ENCODE measurements at regions not wholly inside any gene's neighbourhood (a gene's known extent, or its start where the extent isn't known, plus 50 kb on each side); places are given as distances from the start of the nearest gene placed in this dataset.

DNA sequence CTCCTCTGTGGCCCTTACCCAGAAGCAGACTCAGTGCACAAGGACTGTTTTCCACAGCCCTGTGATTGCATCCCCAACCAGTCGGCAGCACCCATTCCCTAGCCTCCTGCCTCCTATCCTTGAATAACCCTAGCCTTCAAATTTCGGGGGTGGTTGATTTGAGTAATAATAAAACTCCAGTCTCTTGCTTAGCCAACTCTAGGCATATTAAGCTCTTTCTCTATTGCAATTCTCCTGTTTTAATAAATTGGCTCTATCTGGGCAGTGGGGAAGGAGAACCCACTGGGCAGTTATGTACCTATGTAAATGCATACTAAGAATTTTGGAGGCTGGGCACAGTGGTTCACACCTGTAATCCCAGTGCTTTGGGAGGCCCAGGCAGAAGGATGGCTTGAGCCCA is 70.6 kb upstream of the ZMYND8 start:
- no peak overlapping the region for H2AFZ ChIP-seq (replicated peaks)
- Mint-ChIP-seq H3K9me3 (peaks cover 22% of the 10 kb centered on the region), H3K4me1 (peaks cover 3% of the 10 kb centered on the region), H3K4me3 (no peak overlapping the region), H3K27ac (no peak overlapping the region), H3K27me3 (ENCODE audit: insufficient read depth, low read depth) (peaks cover 2% of the 10 kb centered on the region), H3K36me3 (peaks cover 2% of the 10 kb centered on the region)
- H3K9ac ChIP-seq: no peak overlapping the region
- no peak overlapping the region for H3K4me3 ChIP-seq
- H3K27ac ChIP-seq: no peak overlapping the region
- no peaks in the 10 kb centered on the region for H4K20me1 ChIP-seq (ENCODE audit: low read depth)
- H3K9me3 ChIP-seq (ENCODE audit: low read depth): peaks cover 8% of the 10 kb centered on the region
- no peaks in the 10 kb centered on the region for H3K27me3 ChIP-seq
- TF ChIP-seq EZH2 (IDR thresholded peaks at IDR 0.05) (no peak), EZH2phosphoT487 (IDR thresholded peaks at IDR 0.05) (no peak)
- TF ChIP-seq, protein P1, sequence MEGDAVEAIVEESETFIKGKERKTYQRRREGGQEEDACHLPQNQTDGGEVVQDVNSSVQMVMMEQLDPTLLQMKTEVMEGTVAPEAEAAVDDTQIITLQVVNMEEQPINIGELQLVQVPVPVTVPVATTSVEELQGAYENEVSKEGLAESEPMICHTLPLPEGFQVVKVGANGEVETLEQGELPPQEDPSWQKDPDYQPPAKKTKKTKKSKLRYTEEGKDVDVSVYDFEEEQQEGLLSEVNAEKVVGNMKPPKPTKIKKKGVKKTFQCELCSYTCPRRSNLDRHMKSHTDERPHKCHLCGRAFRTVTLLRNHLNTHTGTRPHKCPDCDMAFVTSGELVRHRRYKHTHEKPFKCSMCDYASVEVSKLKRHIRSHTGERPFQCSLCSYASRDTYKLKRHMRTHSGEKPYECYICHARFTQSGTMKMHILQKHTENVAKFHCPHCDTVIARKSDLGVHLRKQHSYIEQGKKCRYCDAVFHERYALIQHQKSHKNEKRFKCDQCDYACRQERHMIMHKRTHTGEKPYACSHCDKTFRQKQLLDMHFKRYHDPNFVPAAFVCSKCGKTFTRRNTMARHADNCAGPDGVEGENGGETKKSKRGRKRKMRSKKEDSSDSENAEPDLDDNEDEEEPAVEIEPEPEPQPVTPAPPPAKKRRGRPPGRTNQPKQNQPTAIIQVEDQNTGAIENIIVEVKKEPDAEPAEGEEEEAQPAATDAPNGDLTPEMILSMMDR (IDR thresholded peaks at IDR 0.05): no peak
- H3F3A ChIP-seq (ENCODE audit: low read depth): peaks cover 7% of the 10 kb centered on the region
- no peak for DNase-seq (ENCODE audit: low spot score)
- no peaks in the 10 kb centered on the region for H3K36me3 ChIP-seq
- H3K79me2 ChIP-seq (ENCODE audit: low read depth): no peaks in the 10 kb centered on the region
- H3K4me1 ChIP-seq: no peaks in the 10 kb centered on the region
- no peak overlapping the region for H3K4me2 ChIP-seq

DNA sequence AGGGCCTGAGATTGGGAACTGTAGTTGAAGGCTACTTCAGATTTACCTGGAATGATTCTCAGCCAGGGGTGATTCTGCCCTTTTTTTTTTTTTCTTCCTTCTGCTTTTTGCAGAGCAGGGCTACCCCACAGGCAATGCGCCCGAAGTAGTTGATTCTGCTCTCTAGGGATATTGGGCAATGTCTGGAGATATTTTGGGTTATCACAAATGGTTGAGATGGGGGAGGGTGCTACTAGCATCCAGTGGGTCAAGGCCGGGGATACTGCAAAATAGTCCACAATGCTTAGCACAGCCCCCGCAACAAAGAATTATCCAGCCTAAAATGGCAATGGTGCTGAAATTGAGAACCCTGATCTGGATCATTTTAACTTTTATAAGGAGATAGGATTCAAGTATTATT is 71.2 kb upstream of the ZMYND8 start:
- H3K27me3 Mint-ChIP-seq (ENCODE audit: insufficient read depth, low read depth): peaks cover 2% of the 10 kb centered on the region
- H3K4me2 ChIP-seq: no peak overlapping the region
- H3K27me3 ChIP-seq: no peaks in the 10 kb centered on the region
- no peak overlapping the region for H3K9ac ChIP-seq
- no peak overlapping the region for H3K4me3 Mint-ChIP-seq
- TF ChIP-seq EZH2 (IDR thresholded peaks at IDR 0.05): no peak
- no peak for TF ChIP-seq EZH2phosphoT487 (IDR thresholded peaks at IDR 0.05)
- TF ChIP-seq, protein P1 (IDR thresholded peaks at IDR 0.05): no peak
- H3K27ac Mint-ChIP-seq: no peak overlapping the region
- H3K4me1 Mint-ChIP-seq: peaks cover 3% of the 10 kb centered on the region
- peaks cover 2% of the 10 kb centered on the region for H3K36me3 Mint-ChIP-seq
- H3K36me3 ChIP-seq: no peaks in the 10 kb centered on the region
- peaks cover 7% of the 10 kb centered on the region for H3F3A ChIP-seq (ENCODE audit: low read depth)
- H3K9me3 ChIP-seq (ENCODE audit: low read depth): peaks cover 8% of the 10 kb centered on the region
- H3K79me2 ChIP-seq (ENCODE audit: low read depth): no peaks in the 10 kb centered on the region
- H2AFZ ChIP-seq (replicated peaks): no peak overlapping the region
- H3K27ac ChIP-seq: no peak overlapping the region
- no peaks in the 10 kb centered on the region for H4K20me1 ChIP-seq (ENCODE audit: low read depth)
- H3K4me3 ChIP-seq: no peak overlapping the region
- peaks cover 22% of the 10 kb centered on the region for H3K9me3 Mint-ChIP-seq
- H3K4me1 ChIP-seq: no peaks in the 10 kb centered on the region
- no peak for DNase-seq (ENCODE audit: low spot score)

DNA sequence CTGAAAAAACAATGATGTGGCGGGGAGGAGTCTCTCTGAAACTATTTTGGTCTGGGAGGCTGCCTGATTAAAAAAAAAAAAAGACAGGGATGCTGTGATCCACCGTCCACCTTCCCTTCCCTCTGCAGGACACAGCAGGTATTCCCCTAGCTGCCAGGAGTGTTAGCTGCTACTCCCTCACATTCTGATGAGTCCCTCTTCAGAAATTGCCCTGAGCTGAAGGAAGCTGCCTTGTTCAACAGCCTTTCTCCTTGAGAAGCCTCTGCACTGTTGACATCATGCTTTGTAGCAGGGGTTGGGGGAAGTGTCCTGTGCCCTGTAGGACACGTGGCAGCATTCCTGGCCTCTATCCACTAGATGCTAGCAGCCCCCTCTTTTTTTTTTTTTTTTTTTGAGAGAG is 71.7 kb upstream of the ZMYND8 start:
- Histone ChIP-seq H3K79me2 (ENCODE audit: low read depth) (no peaks in the 10 kb centered on the region), H4K20me1 (ENCODE audit: low read depth) (no peaks in the 10 kb centered on the region), H3K9ac (no peak overlapping the region), H3K36me3 (no peaks in the 10 kb centered on the region), H3K4me3 (no peak overlapping the region), H2AFZ (replicated peaks) (no peak overlapping the region), H3K4me2 (no peak overlapping the region), H3K27me3 (no peaks in the 10 kb centered on the region), H3K27ac (no peak overlapping the region), H3K4me1 (no peaks in the 10 kb centered on the region), H3F3A (ENCODE audit: low read depth) (peaks cover 6% of the 10 kb centered on the region), H3K9me3 (ENCODE audit: low read depth) (peaks cover 8% of the 10 kb centered on the region)
- peaks cover 3% of the 10 kb centered on the region for H3K4me1 Mint-ChIP-seq
- peaks cover 22% of the 10 kb centered on the region for H3K9me3 Mint-ChIP-seq
- no peak overlapping the region for H3K27ac Mint-ChIP-seq
- no peak for DNase-seq (ENCODE audit: low spot score)
- H3K4me3 Mint-ChIP-seq: no peak overlapping the region
- H3K27me3 Mint-ChIP-seq (ENCODE audit: insufficient read depth, low read depth): peaks cover 2% of the 10 kb centered on the region
- H3K36me3 Mint-ChIP-seq: peaks cover 2% of the 10 kb centered on the region
- TF ChIP-seq EZH2phosphoT487 (IDR thresholded peaks at IDR 0.05) (no peak), EZH2 (IDR thresholded peaks at IDR 0.05) (no peak)
- TF ChIP-seq, protein P1 (IDR thresholded peaks at IDR 0.05): no peak

Data from neural progenitor cell (in vitro differentiated cells).